ENCODE measurements at regions not wholly inside any gene's neighbourhood (a gene's known extent, or its start where the extent isn't known, plus 50 kb on each side); places are given as distances from the start of the nearest gene placed in this dataset.

- FAIRE-seq: no peak
Measured at GRCh38 chr9:14961372-14962068, 51.3 kb upstream of the FREM1 start.

- FAIRE-seq: no peak
Measured at GRCh38 chr9:14960881-14961280, 50.7 kb upstream of the FREM1 start.

Data from TTC549 (cell line).